ENCODE measurements at regions not wholly inside any gene's neighbourhood (a gene's known extent, or its start where the extent isn't known, plus 50 kb on each side); places are given as distances from the start of the nearest gene placed in this dataset.

GRCh38 chr14:40870252-40870651 is 736.4 kb upstream of the LRFN5 start:
- DNase-seq = no peak

GRCh38 chr14:40859055-40859454 is 747.6 kb upstream of the LRFN5 start:
- DNase-seq = no peak

DNA sequence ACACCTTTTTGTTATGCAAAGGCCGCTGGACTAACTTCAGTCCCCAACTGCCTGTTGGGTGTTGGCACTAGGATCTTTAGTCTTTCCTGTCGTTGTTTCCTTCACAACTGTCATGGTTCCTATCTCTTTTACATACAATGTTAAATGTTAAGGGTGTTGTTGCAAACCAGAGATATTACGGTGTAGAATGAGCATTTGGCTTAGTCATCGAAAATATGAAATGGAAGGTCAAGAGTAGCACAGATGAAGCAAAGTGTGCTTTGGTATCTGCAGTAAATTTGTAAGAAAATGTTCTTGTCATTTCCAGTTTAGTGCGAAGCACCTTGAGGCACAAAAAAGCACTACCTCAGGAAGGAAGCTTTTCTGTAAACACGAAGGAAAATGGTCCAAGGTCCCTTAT is 751.3 kb upstream of the LRFN5 start:
- no peak for DNase-seq

DNA sequence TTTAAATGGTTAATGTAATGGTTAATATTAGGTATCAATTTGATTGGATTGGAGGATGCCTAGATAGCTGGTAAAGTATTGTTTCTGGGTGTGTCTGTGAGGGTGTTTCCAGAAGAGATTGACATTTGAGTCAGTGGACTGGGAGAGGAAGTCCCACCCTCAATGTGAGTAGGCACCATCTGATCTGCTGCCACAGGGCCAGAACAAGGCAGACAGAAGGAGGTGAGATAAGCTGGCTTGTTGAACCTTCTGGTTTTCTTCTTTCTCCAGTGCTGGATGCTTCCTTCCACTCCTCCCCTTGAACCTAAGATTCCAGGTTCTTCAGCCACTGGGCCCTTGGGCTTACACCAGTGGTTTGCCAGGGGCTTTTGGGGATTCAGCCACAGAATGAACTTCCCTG is 756.5 kb upstream of the LRFN5 start:
- DNase-seq = no peak

GRCh38 chr14:40847480-40847879 is 759.2 kb upstream of the LRFN5 start:
- DNase-seq = no peak

DNA sequence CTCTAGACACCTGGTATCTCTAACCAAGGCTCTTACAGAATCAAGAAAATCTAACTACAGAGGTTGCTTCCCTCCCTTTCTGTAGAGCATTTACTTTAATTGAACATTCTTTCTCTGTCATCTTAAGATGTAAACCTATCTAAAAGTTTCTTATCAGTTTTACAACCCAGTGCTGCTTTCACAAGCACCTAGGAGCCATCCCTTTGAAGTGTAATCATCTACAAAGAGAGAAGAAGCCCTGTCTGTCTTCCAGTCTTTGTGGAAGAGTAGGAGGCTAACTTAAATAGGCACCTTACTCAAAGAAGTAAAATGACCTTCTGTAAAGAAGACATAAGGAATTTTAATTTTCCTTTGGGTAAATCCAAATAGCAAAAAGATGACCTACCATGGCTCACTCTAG is 763.9 kb upstream of the LRFN5 start:
- no peak for DNase-seq

GRCh38 chr14:40841886-40842285 is 764.8 kb upstream of the LRFN5 start:
- no peak for DNase-seq

DNA sequence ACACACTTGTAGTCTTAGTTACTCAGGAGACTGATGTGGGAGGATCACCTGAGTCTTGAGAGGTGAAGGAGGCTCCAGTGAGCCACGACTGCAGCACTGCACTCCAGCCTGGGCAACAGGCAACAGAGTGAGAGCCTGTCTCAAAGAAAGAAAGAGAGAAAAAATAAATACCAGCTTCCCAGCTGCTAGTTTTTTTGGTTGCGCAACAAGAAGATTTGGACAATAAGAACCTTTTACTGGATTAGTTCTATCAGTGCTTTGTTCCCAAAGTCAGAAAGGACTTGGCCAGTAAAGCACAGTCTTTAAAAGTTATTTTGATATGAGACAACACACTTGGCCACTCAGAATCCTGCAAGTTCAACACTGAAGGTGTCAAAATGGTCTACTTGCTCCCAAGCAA is 768.1 kb upstream of the LRFN5 start:
- no peak for DNase-seq

- no peak for DNase-seq
Observed at GRCh38 chr14:40806471-40806870, 800.2 kb upstream of the LRFN5 start.

GRCh38 chr14:40796168-40796567 is 810.5 kb upstream of the LRFN5 start:
- DNase-seq = no peak

DNA sequence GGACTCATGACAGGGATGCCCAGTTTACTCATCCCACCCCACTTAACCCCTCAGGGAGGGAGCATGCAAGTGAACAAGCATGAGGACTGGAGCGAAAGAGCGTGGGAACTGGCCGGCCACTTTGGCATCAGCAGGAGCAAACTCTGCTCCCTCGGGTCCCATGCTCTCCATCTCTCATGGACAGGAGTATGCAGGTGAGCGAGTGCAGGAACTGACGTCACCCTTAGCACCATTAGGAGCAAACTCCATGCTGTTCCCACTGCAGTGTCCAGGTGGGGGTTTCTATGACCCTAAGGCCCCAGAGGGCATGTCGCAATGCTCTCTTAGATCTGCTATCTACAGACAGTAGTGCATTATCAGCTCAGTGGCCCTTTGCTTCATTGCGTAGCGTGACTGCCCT is 821.8 kb upstream of the LRFN5 start:
- no peak for DNase-seq

DNA sequence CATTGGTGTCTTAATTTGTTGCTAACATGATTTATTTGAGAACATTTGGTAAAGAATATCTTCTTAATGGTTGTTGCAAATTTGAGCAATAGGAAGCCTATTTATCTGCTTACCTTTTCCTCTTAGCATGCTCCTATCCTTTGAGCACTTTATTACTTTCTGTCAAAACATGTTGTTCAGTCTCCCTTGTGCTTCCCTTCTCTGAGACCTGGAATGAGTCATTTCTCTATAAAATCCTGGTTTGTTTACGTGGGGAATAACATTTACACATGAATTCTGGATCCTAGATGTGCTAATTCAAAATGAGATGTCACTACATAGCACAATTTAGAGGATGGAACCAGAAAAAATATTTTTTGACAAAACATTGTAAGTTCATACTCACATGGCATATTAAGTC is 844.0 kb upstream of the LRFN5 start:
- DNase-seq = no peak

DNA sequence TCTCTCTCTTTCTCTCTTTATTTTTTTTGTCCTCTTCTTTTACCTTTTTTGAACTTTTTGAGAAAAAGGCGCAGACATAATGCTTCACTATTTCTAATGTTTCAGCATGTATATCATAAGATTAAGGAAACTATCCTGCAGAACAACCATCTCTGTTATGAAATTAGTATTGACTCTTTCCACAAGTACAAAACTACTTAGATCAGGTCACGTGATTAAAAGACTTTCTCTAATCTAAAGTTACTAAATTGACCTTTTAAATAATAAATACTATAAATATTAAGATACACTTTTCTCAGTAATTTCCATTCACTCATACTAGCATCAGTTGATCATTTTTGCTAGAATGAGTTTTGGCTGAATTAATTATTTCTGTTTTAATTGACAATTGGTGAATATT is 844.5 kb upstream of the LRFN5 start:
- no peak for DNase-seq

- no peak for DNase-seq
Observed at GRCh38 chr14:40760704-40761103, 846.0 kb upstream of the LRFN5 start.

DNA sequence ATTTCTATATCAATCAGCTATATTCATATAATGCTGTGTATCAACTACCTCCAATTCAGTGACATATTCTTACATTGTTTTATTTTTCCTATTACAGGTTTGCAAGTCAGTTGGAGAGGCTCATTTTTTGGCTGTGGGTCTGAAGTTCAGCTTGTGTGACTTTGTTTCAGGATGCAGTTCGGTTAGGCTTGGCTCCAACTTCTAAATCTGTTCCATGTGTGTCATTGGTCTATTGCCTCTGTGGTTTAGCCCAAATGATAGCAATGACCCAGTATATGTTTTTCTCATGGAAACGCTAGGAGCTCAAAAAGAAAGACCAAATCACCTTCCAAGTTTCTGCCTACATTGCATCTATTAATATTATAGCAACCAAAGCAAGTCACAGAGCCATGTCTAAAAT is 848.6 kb upstream of the LRFN5 start:
- no peak for DNase-seq

GRCh38 chr14:40757376-40757950 is 849.2 kb upstream of the LRFN5 start:
- no peak for DNase-seq

DNA sequence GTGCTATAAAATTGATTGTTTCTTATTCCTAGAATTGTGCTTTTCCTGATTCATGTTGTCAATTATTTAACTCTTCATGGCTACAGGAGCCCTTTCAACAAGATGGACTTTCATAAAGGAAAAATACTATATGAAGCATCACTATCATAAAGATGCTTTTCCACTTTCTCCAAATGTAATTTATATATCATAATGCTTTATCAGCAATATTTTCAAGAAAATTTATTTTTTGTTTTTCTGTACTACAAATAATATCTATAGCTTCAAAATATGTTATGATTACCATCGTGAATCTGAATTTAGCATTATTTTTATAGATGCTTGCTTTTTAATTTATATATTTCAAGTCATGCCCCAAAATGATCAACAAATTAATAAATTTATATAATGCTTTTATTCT is 873.5 kb upstream of the LRFN5 start:
- DNase-seq = no peak

- no peak for DNase-seq
Observed at GRCh38 chr14:40727107-40727506, 879.6 kb upstream of the LRFN5 start.

DNA sequence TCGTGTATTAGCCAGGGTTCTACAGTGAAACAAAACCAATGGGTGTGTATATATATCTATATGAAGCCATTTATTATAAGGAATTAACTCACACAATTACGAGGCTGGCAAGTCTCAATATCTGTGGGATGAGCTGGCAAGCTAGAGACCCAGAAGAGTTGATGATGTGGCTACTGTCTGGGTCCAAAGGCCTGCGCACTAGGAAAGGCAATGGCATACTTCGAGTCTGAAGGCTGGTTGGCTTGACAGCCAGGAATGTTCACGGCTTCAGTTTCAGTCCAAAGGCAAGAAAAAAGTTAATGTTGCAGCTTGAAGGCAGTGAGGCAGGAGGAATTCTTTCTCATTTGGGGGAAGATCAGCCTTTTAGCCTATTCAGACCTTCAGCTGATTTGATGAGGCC is 893.3 kb upstream of the LRFN5 start:
- no peak for DNase-seq

GRCh38 chr14:40697231-40697630 is 909.4 kb upstream of the LRFN5 start:
- peak; percentile 31 for DNase-seq

DNA sequence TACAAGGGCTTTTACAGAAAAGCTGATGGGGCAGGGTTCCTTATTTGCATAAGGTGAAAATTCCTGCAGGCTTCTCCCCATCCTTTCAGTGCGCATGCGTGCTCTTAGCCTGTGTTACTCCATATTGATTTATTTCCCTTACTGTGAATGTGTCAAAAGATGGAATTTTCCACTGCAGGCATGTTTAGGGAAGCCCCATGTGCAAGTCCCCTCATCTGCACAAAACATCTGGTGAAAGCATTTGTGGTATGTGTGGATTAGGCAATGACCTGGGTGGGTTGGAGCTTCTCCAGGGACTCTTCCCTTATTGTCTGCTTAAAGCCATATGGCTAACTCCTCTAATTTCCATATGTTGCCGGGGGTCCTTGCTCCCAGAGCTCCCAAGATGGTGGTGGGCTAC is 912.7 kb upstream of the LRFN5 start:
- peak; percentile 73 for DNase-seq

GRCh38 chr14:40691066-40691465 is 915.6 kb upstream of the LRFN5 start:
- DNase-seq = no peak

GRCh38 chr14:40685764-40686163 is 920.9 kb upstream of the LRFN5 start:
- no peak for DNase-seq

DNA sequence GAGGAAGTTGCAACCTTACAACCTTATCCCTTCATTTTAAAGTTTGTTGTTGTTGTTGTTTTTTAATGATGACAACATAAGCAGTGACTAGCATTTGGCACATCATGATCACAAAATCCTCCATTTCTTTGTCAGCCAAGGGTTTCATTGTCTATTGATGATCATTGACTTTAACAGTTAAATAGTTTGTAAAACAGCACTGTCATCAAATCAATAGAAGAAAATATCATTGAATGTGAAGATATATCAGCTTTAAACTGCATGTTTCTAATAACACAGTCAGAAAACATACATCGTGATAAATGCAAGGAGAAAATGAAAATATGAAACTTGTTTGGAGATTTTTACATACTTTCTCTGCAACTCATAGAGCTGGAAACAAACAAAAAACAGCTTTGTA is 922.3 kb upstream of the LRFN5 start:
- no peak for DNase-seq

DNA sequence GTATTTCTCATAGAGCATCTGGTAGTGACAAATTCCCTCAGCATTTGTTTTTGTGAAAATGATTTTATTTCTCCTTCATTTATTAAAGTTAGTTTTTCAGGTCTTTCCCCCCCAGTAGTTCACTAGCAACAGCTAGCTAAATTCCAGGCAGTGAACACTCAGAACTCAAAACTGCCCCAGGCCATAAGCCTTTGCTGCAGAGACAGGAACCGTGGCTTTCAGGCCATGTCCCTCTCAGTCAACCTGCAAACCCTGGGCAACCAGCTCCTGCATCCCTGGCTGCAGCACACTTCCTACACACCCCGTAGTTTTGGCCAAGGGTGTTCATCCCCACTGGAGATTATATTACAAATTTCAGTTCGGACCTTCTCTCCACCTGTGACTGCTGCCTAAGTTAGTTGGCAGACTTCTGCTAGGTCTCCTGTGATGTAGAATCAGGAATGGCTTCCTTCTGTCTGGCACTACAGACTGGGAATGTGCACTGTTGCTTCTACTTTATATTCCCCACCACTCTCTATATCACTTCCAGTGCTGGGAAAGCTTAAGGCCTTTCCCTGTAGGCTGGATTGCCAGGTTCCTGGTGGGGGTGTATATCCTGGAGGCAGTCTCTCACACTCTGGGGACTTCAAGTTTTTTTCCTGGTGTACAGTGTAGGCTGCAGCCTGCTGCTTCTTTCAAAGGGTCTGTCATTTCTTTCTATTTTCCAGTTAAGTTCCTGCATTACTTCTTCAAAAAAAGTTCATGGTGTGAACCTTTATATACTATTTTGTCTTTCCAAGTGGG is 924.4 kb upstream of the LRFN5 start:
- DNase-seq = no peak
